ENCODE measurements at regions not wholly inside any gene's neighbourhood (a gene's known extent, or its start where the extent isn't known, plus 50 kb on each side); places are given as distances from the start of the nearest gene placed in this dataset.

- 86% methylated on average over 3 of the region's 3 CpGs for WGBS, 2 donors
- H3K4me3 ChIP-seq: no peak overlapping the region
- H3K27me3 ChIP-seq: no peaks in the 10 kb centered on the region
- no peaks in the 10 kb centered on the region for H3K4me1 ChIP-seq
- TF ChIP-seq EP300 (IDR thresholded peaks at IDR 0.05) (no peak), CTCF (IDR thresholded peaks at IDR 0.05) (no peak), POLR2A (IDR thresholded peaks at IDR 0.05) (no peak)
- H3K27ac ChIP-seq: no peak overlapping the region
- DNase-seq (ENCODE audit: low spot score in 2 of 2): no peak
- no peaks in the 10 kb centered on the region for H3K36me3 ChIP-seq
- H3K9me3 ChIP-seq: no peaks in the 10 kb centered on the region
Observed at GRCh38 chr5:44714871-44715561, 93.7 kb upstream of the MRPS30 start.

- no peak overlapping the region for H3K4me3 ChIP-seq
- 49 to 52% methylated on average over 3 of the region's 3 CpGs for WGBS, 2 donors
Observed at GRCh38 chr5:44713446-44713845, 95.3 kb upstream of the MRPS30 start.

GRCh38 chr5:44711901-44712300 lies 96.8 kb upstream of the MRPS30 start:
- Histone ChIP-seq H3K36me3 (no peaks in the 10 kb centered on the region), H3K27ac (no peak overlapping the region), H3K9me3 (no peaks in the 10 kb centered on the region), H3K4me3 (no peak overlapping the region), H3K27me3 (no peaks in the 10 kb centered on the region), H3K4me1 (no peaks in the 10 kb centered on the region)
- DNase-seq (ENCODE audit: low spot score in 2 of 2): no peak
- 41 to 63% methylated on average over 1 of the region's 1 CpG for WGBS, 2 donors
- no peak for TF ChIP-seq EP300 (IDR thresholded peaks at IDR 0.05)
- TF ChIP-seq POLR2A (IDR thresholded peaks at IDR 0.05): no peak
- no peak for TF ChIP-seq CTCF (IDR thresholded peaks at IDR 0.05)

More at GRCh38 chr5:44713446-44713845, 95.3 kb upstream of the MRPS30 start:
- no peak for TF ChIP-seq POLR2A (IDR thresholded peaks at IDR 0.05)
- TF ChIP-seq EP300 (IDR thresholded peaks at IDR 0.05): no peak
- no peak for TF ChIP-seq CTCF (IDR thresholded peaks at IDR 0.05)
- no peak for DNase-seq (ENCODE audit: low spot score in 2 of 2)
- Histone ChIP-seq H3K36me3 (no peaks in the 10 kb centered on the region), H3K9me3 (no peaks in the 10 kb centered on the region), H3K4me1 (no peaks in the 10 kb centered on the region), H3K27me3 (no peaks in the 10 kb centered on the region), H3K27ac (no peak overlapping the region)

- H3K9me3 ChIP-seq: no peaks in the 10 kb centered on the region
- WGBS, 2 donors: 93 to 94% methylated on average over 5 of the region's 5 CpGs
- no peaks in the 10 kb centered on the region for H3K4me1 ChIP-seq
- DNase-seq (ENCODE audit: low spot score in 2 of 2): no peak
- H3K36me3 ChIP-seq: no peaks in the 10 kb centered on the region
- no peak overlapping the region for H3K27ac ChIP-seq
- H3K27me3 ChIP-seq: no peaks in the 10 kb centered on the region
- TF ChIP-seq EP300 (IDR thresholded peaks at IDR 0.05) (no peak), POLR2A (IDR thresholded peaks at IDR 0.05) (no peak), CTCF (IDR thresholded peaks at IDR 0.05) (no peak)
- no peak overlapping the region for H3K4me3 ChIP-seq
Observed at GRCh38 chr5:44708602-44709001, 100.1 kb upstream of the MRPS30 start.

- WGBS, 2 donors: 93 to 98% methylated on average over 5 of the region's 5 CpGs
- Histone ChIP-seq H3K4me3 (no peak overlapping the region), H3K4me1 (no peaks in the 10 kb centered on the region), H3K36me3 (no peaks in the 10 kb centered on the region), H3K27ac (no peak overlapping the region), H3K9me3 (no peaks in the 10 kb centered on the region), H3K27me3 (no peaks in the 10 kb centered on the region)
- TF ChIP-seq POLR2A (IDR thresholded peaks at IDR 0.05) (no peak), EP300 (IDR thresholded peaks at IDR 0.05) (no peak), CTCF (IDR thresholded peaks at IDR 0.05) (no peak)
- no peak for DNase-seq (ENCODE audit: low spot score in 2 of 2)
Observed at GRCh38 chr5:44707721-44708120, 101.0 kb upstream of the MRPS30 start.

All from tibial nerve (tissue), 4 donors.